ENCODE measurements at regions not wholly inside any gene's neighbourhood (a gene's known extent, or its start where the extent isn't known, plus 50 kb on each side); places are given as distances from the start of the nearest gene placed in this dataset. TPM values are rescaled to one million over a fixed set of nuclear protein-coding genes. Genes with fewer than 3 reads are reported as not detected.

Small RNAs in the stretch of these regions (small RNA-seq; reads per million reads assigned to genes)
- not detected for gene MIR548AB
- gene NDUFA4P2, result not detected
- gene RNU1-43P, result not detected
- not detected for gene RNU6-461P
- not detected for gene TUBBP11
